Brain microvascular endothelial cell (primary cell): ENCODE measurements at regions not wholly inside any gene's neighbourhood (a gene's known extent, or its start where the extent isn't known, plus 50 kb on each side); places are given as distances from the start of the nearest gene placed in this dataset.

Experiments
- DNase-seq: peaks from one replicate; pipeline ENCODE4 v3.0.0-alpha.2; 2020
- H3K27ac ChIP-seq: fragments of 250-450 bp; sonication (Bioruptor Pico); 2 replicates; pipeline ENCODE4 v1.5.1; 2020; ENCODE audit warnings: mild to moderate bottlenecking, moderate library complexity
- H3K27me3 ChIP-seq: fragments of 250-450 bp; sonication (Bioruptor Pico); replicated peaks from 2 replicates; pipeline ENCODE4 v1.5.1; 2020; ENCODE audit warnings: mild to moderate bottlenecking
- H3K36me3 ChIP-seq: fragments of 250-450 bp; sonication (Bioruptor Pico); replicated peaks from 2 replicates; pipeline ENCODE4 v1.5.1; 2020; ENCODE audit warnings: mild to moderate bottlenecking
- H3K4me3 ChIP-seq: 2 replicates; pipeline ENCODE4 v1.5.1; 2011; ENCODE audit warnings: low read depth, mild to moderate bottlenecking, control low read depth, low read length, moderate library complexity
- in situ Hi-C: cut with HindIII; loops from 2 replicates; pipeline ENCODE4 v1.10.0; 2017; ENCODE audit warnings: low sequenced_read_pairs, low pct_ligation_motif_present
- TF ChIP-seq, protein P1 (sequence below): IDR thresholded peaks from 2 replicates; pipeline ENCODE4 v1.5.1; 2011; ENCODE audit warnings: low read depth, mild to moderate bottlenecking, moderate library complexity, low read length, control low read depth, inconsistent platforms; ENCODE audit errors: missing control alignments

DNA sequence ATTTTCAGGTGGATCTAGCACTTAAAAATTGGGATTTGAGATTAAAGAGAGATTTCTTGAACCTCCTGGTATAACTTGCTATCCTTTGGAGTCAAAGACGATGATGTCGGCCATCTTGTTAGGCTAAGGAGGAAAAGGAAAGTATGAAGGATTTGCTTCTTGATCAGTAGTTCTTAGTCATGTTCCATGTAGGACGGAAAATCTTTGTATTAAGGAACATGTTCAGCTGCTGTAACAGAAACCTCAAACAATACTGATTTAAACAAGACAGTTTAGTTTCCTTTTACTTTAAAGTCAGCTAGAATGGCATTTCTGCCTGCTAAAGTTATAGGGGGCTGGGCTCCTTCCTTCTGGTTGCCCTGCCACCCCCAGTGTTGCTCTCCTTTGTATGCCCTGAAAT is 56.4 kb upstream of the MGAT5 start:
- H3K27ac ChIP-seq = no peak overlapping the region

DNA sequence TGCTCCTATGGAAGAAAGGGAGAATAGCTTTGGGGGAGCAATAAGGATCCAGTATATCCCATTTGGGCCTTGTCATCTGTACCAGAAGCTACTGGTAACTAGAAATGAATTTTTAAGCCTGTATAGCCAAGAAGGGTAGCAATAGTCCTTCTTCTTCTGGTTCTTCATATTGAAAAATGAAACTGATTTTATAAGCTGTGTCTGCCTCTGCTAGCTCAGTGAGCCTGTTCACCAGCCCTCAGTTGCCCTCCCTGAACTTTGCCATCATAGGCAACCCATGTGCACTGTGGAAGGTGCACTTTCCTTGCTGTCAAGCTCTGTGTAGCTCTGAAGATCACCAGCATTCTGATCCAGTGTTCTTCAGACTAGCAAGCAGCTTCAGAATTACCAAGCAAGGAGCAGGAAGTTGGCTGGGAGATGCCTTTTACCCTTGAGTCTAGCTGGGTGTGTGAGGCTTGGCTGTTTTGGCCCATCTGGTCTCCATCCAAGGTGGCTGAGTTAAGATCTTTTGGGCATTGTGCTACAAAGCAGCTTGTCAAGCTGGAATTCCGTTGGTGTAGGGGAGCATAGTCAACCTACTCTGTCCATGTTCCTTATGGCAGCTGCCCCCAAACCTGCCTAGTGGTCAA is 55.8 kb upstream of the MGAT5 start:
- TF ChIP-seq, protein P1, sequence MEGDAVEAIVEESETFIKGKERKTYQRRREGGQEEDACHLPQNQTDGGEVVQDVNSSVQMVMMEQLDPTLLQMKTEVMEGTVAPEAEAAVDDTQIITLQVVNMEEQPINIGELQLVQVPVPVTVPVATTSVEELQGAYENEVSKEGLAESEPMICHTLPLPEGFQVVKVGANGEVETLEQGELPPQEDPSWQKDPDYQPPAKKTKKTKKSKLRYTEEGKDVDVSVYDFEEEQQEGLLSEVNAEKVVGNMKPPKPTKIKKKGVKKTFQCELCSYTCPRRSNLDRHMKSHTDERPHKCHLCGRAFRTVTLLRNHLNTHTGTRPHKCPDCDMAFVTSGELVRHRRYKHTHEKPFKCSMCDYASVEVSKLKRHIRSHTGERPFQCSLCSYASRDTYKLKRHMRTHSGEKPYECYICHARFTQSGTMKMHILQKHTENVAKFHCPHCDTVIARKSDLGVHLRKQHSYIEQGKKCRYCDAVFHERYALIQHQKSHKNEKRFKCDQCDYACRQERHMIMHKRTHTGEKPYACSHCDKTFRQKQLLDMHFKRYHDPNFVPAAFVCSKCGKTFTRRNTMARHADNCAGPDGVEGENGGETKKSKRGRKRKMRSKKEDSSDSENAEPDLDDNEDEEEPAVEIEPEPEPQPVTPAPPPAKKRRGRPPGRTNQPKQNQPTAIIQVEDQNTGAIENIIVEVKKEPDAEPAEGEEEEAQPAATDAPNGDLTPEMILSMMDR = no peak
- Histone ChIP-seq H3K27ac (no peak overlapping the region), H3K36me3 (no peaks in the 10 kb centered on the region), H3K4me3 (no peak overlapping the region), H3K27me3 (no peaks in the 10 kb centered on the region)
- no peak for DNase-seq
- in situ Hi-C loops = no loop called here

More for the DNA sequence above, 56.4 kb upstream of the MGAT5 start:
- Histone ChIP-seq H3K4me3 (no peak overlapping the region), H3K27me3 (no peaks in the 10 kb centered on the region), H3K36me3 (no peaks in the 10 kb centered on the region)
- in situ Hi-C loops = no loop called here
- TF ChIP-seq, protein P1 = no peak
- no peak for DNase-seq

DNA sequence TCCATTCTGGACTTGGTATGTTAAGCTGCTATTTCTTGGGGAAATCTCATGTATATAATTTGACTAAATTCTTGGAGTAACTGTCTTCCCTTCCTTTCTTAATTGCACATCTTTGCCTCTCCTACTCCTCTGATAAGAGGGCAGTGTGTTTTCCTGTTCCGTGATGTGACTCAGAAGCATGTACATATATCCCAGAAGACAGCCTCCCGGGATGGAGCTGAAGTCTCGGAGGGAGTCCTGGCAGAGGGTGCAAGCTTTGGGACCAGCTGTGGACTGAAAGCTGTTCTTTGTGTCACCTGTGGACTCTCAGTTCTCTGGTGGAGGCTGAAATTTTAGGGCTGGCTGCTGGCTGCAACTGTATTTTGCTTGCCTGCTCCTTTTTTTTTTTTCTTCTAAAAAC is 54.7 kb upstream of the MGAT5 start:
- Histone ChIP-seq H3K36me3 (no peaks in the 10 kb centered on the region), H3K4me3 (no peak overlapping the region), H3K27ac (no peak overlapping the region), H3K27me3 (no peaks in the 10 kb centered on the region)
- DNase-seq = no peak
- TF ChIP-seq, protein P1 = no peak
- in situ Hi-C loops = no loop called here

DNA sequence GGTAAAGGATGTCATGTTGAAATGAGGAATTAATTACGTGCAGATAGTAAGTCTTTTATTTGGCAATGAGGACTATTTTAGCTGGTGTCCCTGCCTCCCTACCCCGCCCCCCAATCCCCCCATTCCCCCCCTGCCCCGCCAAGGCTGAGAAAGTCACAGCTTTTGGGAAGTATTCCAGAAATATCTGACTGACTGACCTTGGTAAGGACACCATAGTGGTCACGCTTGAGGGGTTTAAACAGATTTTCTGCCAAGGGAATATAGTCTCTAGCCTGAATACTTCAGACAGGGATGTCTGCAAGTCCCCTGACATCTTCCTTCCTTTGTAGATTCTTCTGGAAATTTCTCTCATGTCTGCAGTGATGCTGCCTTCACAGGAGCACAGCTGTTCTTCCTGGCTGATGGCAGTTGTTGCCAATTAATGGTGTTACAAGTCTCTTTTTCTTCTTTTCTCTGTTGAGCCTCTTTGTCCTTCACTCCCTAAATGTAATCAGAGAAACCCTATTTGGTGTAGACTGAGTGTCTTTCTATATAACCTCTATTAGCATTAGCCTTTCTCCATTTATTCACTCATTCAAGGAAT is 53.7 kb upstream of the MGAT5 start:
- Histone ChIP-seq H3K4me3 (no peak overlapping the region), H3K36me3 (no peaks in the 10 kb centered on the region), H3K27me3 (no peaks in the 10 kb centered on the region), H3K27ac (no peak overlapping the region)
- DNase-seq = no peak
- TF ChIP-seq, protein P1 = no peak
- in situ Hi-C loops = no loop called here

DNA sequence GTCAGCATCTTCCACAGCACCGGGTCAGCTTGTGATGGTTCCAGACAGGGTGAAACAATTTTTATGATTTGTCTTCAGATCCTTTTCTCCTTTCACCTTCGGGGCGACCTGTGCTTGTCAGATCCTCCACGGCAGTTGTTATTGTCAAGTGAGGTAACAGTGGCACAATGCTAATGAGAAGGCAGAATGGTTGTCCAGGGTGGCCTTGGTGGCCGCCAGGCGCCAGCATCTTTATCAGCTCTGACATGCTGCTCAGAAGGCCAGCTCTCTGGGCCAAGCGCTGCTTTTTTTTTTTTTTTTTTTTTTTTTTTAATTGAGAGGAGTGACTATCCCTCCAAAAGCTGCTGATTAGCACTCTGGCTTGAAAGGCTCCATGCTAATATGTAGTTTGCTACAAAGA is 52.3 kb upstream of the MGAT5 start:
- in situ Hi-C loops = no loop called here
- no peak overlapping the region for H3K27ac ChIP-seq
- H3K27me3 ChIP-seq = no peaks in the 10 kb centered on the region
- TF ChIP-seq, protein P1 = no peak
- H3K4me3 ChIP-seq = no peak overlapping the region
- H3K36me3 ChIP-seq = no peaks in the 10 kb centered on the region
- DNase-seq = no peak

DNA sequence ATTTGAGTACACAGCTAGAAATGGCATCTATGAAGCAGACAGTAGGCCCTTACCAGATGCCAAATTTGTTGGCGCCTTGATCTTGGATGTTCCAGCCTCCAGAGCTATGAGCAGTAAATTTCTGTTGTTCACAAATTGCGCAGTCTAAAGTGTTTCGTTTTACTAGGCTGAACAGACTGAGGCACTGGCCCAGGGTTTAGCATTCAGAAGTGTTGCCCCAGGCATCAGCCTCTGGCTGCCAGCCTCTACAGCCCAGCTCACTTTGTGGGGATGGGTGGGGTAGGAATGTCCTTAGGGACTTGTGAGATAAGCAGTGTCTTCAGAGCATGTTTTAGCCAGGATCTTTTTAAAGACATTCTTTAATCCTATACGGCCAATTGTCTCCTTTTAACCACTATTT is 51.5 kb upstream of the MGAT5 start:
- H3K36me3 ChIP-seq = no peaks in the 10 kb centered on the region
- H3K27me3 ChIP-seq = no peaks in the 10 kb centered on the region
- in situ Hi-C loops = no loop called here
- no peak overlapping the region for H3K27ac ChIP-seq
- no peak for DNase-seq
- TF ChIP-seq, protein P1 = no peak
- H3K4me3 ChIP-seq = no peak overlapping the region
